Endothelial cell of umbilical vein (primary cell): ENCODE measurements at regions not wholly inside any gene's neighbourhood (a gene's known extent, or its start where the extent isn't known, plus 50 kb on each side); places are given as distances from the start of the nearest gene placed in this dataset.

ENCODE experiments used
- BruUV-seq: library from RNA; stranded (reverse); fragments of 400-500 nt; replicated peaks from 2 replicates; lab custom pipeline; 2021; lab: Mats Ljungman, UMichigan
- CTCF ChIA-PET: fragments of 300-600, 350-600 bp; sonication (Branson Sonifier 250); formaldehyde crosslinking; loops from one replicate; lab custom pipeline; 2021; ENCODE audit warnings: antibody characterized with exemption, inconsistent platforms; lab: Charles Lee
- POLR2A ChIA-PET: fragments of 300-600, 350-600 bp; sonication (Branson Sonifier 250); formaldehyde crosslinking; loops from one replicate; lab custom pipeline; 2021; ENCODE audit warnings: antibody characterized with exemption, inconsistent platforms; lab: Charles Lee
- DNase-seq: peaks from one replicate; pipeline ENCODE4 v3.0.0-alpha.2; 2011; ENCODE audit warnings: low read depth, low spot score
- FAIRE-seq: peaks from 2 replicates; lab custom pipeline; 2011; peaks lifted over from hg19 to GRCh38; lab: Jason Lieb, UNC
- H2AFZ ChIP-seq: 2 replicates; pipeline ENCODE4 v1.6.0; 2012; ENCODE audit warnings: low read depth, low read length, control low read depth, inconsistent platforms
- H3K27ac ChIP-seq: 2 replicates; pipeline ENCODE4 v1.5.1; 2011; ENCODE audit warnings: low read depth, mild to moderate bottlenecking, control low read depth, low read length, moderate library complexity; ENCODE audit not compliant: insufficient read depth
- H3K27me3 ChIP-seq, 2 experiments: 2 replicates each; pipeline versions ENCODE4 v1.6.0 to v1.6.1; 2011; ENCODE audit warnings: low read length in 2 of 2, mixed read lengths in 1 of 2; ENCODE audit not compliant: control insufficient read depth in 2 of 2, insufficient read depth in 2 of 2
- H3K36me3 ChIP-seq, 2 experiments: 2 replicates in 1 of 2; 3 replicates in 1 of 2; pipeline ENCODE4 v1.5.1; 2011; ENCODE audit warnings: low read length in 2 of 2, mild to moderate bottlenecking in 1 of 2, moderate library complexity in 1 of 2; ENCODE audit not compliant: control insufficient read depth in 2 of 2, insufficient read depth in 2 of 2; ENCODE audit errors: extremely low read depth in 1 of 2
- H3K4me1 ChIP-seq: 3 replicates; pipeline ENCODE4 v1.5.1; 2011; ENCODE audit warnings: mild to moderate bottlenecking, low read length; ENCODE audit not compliant: control insufficient read depth, insufficient read depth; ENCODE audit errors: extremely low read depth
- H3K4me2 ChIP-seq: 2 replicates; pipeline ENCODE4 v1.6.1; 2011; ENCODE audit warnings: low read length, control low read depth, mixed read lengths; ENCODE audit not compliant: insufficient read depth
- H3K4me3 ChIP-seq, 3 experiments: fragments of 200-600 bp in 1 of 3; sonication (generic), shearing (Covaris generic) in 1 of 3; replicated peaks in 1 of 3; 2 replicates each; pipeline ENCODE4 v1.5.1; 2011 to 2016; ENCODE audit warnings: control low read depth in 3 of 3, low read length in 3 of 3, mild to moderate bottlenecking in 2 of 3, inconsistent platforms in 1 of 3, low read depth in 1 of 3, moderate library complexity in 1 of 3; ENCODE audit not compliant: insufficient read depth in 1 of 3
- H3K79me2 ChIP-seq: 2 replicates; pipeline ENCODE4 v1.6.0; 2012; ENCODE audit warnings: low read length, inconsistent platforms; ENCODE audit not compliant: control insufficient read depth, insufficient read depth
- H3K9ac ChIP-seq: replicated peaks from 2 replicates; pipeline ENCODE3; 2011; ENCODE audit warnings: low read length, control low read depth; ENCODE audit not compliant: insufficient read depth; ENCODE audit errors: extremely low read depth
- H3K9me1 ChIP-seq: replicated peaks from 3 replicates; pipeline ENCODE4 v1.6.0; 2011; ENCODE audit warnings: mild to moderate bottlenecking, low read length; ENCODE audit not compliant: control insufficient read depth, insufficient read depth; ENCODE audit errors: extremely low read depth
- H3K9me3 ChIP-seq: replicated peaks from 2 replicates; pipeline ENCODE4 v1.5.1; 2012; ENCODE audit warnings: low read length, inconsistent platforms; ENCODE audit not compliant: control insufficient read depth, insufficient read depth
- H4K20me1 ChIP-seq: replicated peaks from 2 replicates; pipeline ENCODE3; 2011; ENCODE audit warnings: mild to moderate bottlenecking, low read length; ENCODE audit not compliant: control insufficient read depth, insufficient read depth; ENCODE audit errors: extremely low read depth
- CTCF ChIP-seq, 2 donors: IDR thresholded peaks; 1 replicate in 1 of 2; 2 replicates in 1 of 2; pipeline ENCODE4 v1.5.1; 2011; ENCODE audit warnings: low read length in 2 of 2, mild to moderate bottlenecking in 2 of 2, moderate library complexity in 2 of 2, control low read depth in 1 of 2, inconsistent platforms in 1 of 2, low read depth in 1 of 2; ENCODE audit not compliant: insufficient read depth in 1 of 2; ENCODE audit errors: extremely low read depth in 1 of 2
- EZH2 ChIP-seq: IDR thresholded peaks from 2 replicates; pipeline ENCODE4 v1.6.1; 2012; ENCODE audit warnings: borderline replicate concordance, low read depth, mild to moderate bottlenecking, moderate library complexity, low read length, inconsistent platforms; ENCODE audit not compliant: severe bottlenecking
- FOS ChIP-seq: IDR thresholded peaks from 2 replicates; pipeline ENCODE4 v1.6.1; 2011; ENCODE audit warnings: mild to moderate bottlenecking, low read length, moderate library complexity, borderline replicate concordance; ENCODE audit not compliant: insufficient read depth
- GATA2 ChIP-seq: IDR thresholded peaks from 2 replicates; pipeline ENCODE4 v1.7.0; 2011; ENCODE audit warnings: low read depth, mild to moderate bottlenecking, moderate library complexity, mixed read lengths, low read length; ENCODE audit not compliant: insufficient read length, insufficient read depth
- JUN ChIP-seq: IDR thresholded peaks from 2 replicates; pipeline ENCODE4 v1.6.1; 2011; ENCODE audit warnings: borderline replicate concordance, low read depth; ENCODE audit not compliant: insufficient read length, insufficient read depth
- MYC ChIP-seq: IDR thresholded peaks from one replicate; pipeline ENCODE4 v1.6.1; 2011; ENCODE audit warnings: mild to moderate bottlenecking, low read depth, low read length
- POLR2A ChIP-seq: IDR thresholded peaks from 2 replicates; pipeline ENCODE4 v1.6.1; 2012; ENCODE audit warnings: low read depth, mild to moderate bottlenecking, control low read depth, low read length
- POLR2AphosphoS5 ChIP-seq: IDR thresholded peaks from 2 replicates; pipeline ENCODE4 v1.6.1; 2012; ENCODE audit warnings: low read depth, mild to moderate bottlenecking, control low read depth, low read length, moderate library complexity; ENCODE audit not compliant: insufficient read depth
- dilution Hi-C: fragments of 300-500 bp; cut with MboI; formaldehyde crosslinking; loops from one replicate; pipeline ENCODE4 v1.15.0; 2019; ENCODE audit warnings: low sequenced_read_pairs; ENCODE audit not compliant: extremely low pct_ligation_motif_present
- intact Hi-C: fragments of 100-400 bp; cut with micrococcal nuclease; formaldehyde crosslinking; loops from one replicate; pipeline ENCODE4 v1.10.0; 2022
- TF ChIP-seq, protein P1 (sequence below): IDR thresholded peaks from 2 replicates; pipeline ENCODE4 v1.6.1; 2011; ENCODE audit not compliant: insufficient read depth, insufficient read length

DNA sequence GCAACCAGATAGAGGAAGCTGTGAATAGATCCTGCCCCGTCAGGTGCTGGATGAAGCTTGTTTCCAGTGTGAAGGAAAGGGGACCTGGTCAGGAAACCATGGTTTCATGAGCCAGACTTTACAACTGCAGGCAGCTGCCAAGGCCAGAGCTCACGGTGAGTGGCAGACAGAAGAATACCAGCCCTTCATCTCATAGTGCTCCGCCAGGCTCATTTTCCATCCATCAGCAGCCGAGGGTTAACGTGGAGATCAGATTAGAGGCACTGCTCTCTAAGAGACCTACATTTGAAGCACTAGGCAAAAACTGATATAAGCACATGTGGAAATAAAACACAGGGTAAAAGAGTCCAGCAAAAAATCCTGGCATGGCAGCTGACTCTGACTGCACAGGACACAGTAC is 172.4 kb downstream of the CD24 start:
- FAIRE-seq (no peak), DNase-seq (no peak)
- intact Hi-C loops: no loop called here
- Histone ChIP-seq H4K20me1 (no peaks in the 10 kb centered on the region), H3K27me3 (peaks cover 0 to 1% of the 10 kb centered on the region in 2 experiments), H3K4me3 (no peak overlapping the region), H3K36me3 (no peaks in the 10 kb centered on the region), H2AFZ (no peak overlapping the region), H3K4me2 (no peak overlapping the region), H3K9ac (no peak overlapping the region), H3K9me1 (no peaks in the 10 kb centered on the region), H3K9me3 (no peaks in the 10 kb centered on the region), H3K79me2 (no peaks in the 10 kb centered on the region), H3K27ac (no peak overlapping the region), H3K4me1 (no peaks in the 10 kb centered on the region)
- no peak for TF ChIP-seq JUN
- TF ChIP-seq, protein P1, sequence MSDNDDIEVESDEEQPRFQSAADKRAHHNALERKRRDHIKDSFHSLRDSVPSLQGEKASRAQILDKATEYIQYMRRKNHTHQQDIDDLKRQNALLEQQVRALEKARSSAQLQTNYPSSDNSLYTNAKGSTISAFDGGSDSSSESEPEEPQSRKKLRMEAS: no peak
- dilution Hi-C loops: no loop called here
- ChIA-PET POLR2A (no interaction called here), CTCF (no interaction called here)
- BruUV-seq: no TSS peak

GRCh38 chr6:106801256-106801655 is 171.9 kb downstream of the QRSL1 start:
- ChIA-PET CTCF (no interaction called here), POLR2A (no interaction called here)
- intact Hi-C loops: no loop called here
- dilution Hi-C loops: no loop called here
- H2AFZ ChIP-seq: no peak overlapping the region
- DNase-seq: no peak
- TF ChIP-seq, protein P1: no peak
- TF ChIP-seq JUN (no peak), POLR2A (no peak), EZH2 (no peak), GATA2 (no peak), CTCF (IDR thresholded peaks at IDR 0.05; ENCODE audit: extremely low read depth in 1 of 2, insufficient read depth in 1 of 2, low read depth in 1 of 2, low read length in 2 of 2) (no peak), POLR2AphosphoS5 (no peak), FOS (no peak), MYC (no peak)
- H3K9me3 ChIP-seq: no peaks in the 10 kb centered on the region
- H3K4me2 ChIP-seq: no peak overlapping the region
- peaks cover 0 to 1% of the 10 kb centered on the region in 2 experiments for H3K27me3 ChIP-seq
- no peak overlapping the region for H3K4me3 ChIP-seq
- no peak for FAIRE-seq
- no peaks in the 10 kb centered on the region for H3K9me1 ChIP-seq
- no peaks in the 10 kb centered on the region for H3K4me1 ChIP-seq
- H3K27ac ChIP-seq: no peak overlapping the region
- BruUV-seq: no TSS peak
- H3K79me2 ChIP-seq: no peaks in the 10 kb centered on the region
- no peaks in the 10 kb centered on the region for H4K20me1 ChIP-seq
- no peaks in the 10 kb centered on the region for H3K36me3 ChIP-seq
- no peak overlapping the region for H3K9ac ChIP-seq
